GM21367 (cell line): ENCODE measurements at regions not wholly inside any gene's neighbourhood (a gene's known extent, or its start where the extent isn't known, plus 50 kb on each side); places are given as distances from the start of the nearest gene placed in this dataset.
"Not testable (repeated sequence)": the region's sequence is repeated elsewhere in the genome, so short reads cannot be mapped to it uniquely, and the experiment has no call there.

Source experiments
- ATAC-seq: cut with Tn5 transposase; IDR thresholded peaks from one replicate; pipeline ENCODE4 v1.9.1; 2021; ENCODE audit not compliant: unreplicated experiment

DNA sequence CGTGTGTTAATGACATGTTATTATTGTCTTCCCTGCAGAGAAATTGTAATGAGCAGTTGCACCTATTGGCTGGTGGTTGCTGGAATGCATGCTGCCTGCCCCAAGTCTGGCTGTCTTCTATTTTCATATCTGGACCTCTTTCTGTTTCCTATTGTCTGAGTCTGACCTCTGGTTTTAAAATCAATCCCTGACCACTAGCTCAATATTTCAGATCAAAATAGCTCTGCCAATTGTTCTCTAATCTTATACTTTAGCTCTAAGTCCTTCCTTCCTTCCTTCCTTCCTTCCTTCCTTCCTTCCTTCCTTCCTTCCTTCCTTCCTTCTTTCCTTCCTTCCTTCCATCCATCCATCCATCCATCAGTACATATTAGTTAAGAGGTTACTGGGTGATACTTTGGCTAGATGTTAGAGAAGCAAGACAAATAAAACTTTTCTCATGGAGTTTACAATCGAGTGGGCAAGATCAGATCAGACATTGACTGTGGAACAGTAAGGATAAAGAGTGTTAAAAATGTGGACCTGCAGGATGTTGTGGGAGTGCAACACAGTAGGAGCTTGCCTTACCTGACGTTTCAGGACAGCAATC, 417.1 kb downstream of the SOCS6 start:
- no peak for ATAC-seq

DNA sequence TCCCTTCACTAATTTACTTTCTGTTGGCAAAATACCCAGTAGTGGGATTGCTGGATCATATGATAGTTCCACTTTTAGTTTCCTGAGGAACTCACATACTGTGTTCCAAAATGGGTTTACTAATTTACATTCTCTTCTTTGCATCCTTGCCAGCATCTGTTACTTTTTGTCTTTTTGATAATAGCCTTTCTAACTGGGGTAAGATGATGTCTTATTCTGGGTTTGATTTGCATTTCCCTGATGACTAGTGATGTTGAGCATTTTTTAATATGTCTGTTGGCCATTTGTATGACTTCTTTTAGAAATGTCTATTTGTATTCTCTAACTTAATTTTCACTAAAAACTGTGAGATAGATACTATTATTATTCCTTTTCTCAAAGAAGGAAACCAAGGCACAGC, 411.7 kb downstream of the SOCS6 start:
- ATAC-seq = no peak

DNA sequence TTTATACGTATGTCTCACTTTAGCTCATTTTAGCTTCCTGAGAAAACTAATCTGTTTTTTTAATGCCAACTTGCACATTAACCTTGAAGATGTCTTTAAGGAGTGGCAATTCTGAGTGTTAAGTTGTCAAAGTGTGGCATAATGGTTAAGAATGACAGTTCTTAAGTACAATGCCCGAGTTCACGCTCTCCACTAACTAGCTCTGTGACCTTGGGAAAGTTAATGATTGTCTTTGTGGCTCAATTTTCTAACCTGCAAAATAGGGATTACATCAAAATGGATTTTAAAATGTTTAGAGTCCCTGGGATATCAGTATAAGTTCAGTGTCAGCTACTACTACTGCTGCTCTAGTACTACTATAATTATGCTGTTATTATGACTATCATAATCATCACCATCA, 409.7 kb downstream of the SOCS6 start:
- no peak for ATAC-seq

DNA sequence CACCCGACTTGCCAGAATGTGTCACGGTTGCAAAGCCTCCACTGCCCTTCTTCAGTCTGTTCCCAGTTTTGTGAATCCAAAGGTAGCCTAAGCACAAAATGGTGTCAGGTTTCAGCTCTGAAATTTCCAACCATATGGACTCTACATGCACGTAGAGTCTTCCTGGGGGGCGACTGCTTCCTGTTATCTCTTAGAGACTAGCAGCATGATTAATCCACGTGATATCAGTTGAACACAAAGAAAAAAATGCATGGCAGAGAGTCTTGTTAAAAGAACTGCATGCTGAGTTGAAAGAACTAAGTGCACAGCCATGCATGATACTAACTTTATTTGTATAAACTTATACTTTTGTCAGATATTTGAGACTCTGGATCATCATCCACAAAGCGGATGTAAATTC, 404.4 kb downstream of the SOCS6 start:
- ATAC-seq = no peak

DNA sequence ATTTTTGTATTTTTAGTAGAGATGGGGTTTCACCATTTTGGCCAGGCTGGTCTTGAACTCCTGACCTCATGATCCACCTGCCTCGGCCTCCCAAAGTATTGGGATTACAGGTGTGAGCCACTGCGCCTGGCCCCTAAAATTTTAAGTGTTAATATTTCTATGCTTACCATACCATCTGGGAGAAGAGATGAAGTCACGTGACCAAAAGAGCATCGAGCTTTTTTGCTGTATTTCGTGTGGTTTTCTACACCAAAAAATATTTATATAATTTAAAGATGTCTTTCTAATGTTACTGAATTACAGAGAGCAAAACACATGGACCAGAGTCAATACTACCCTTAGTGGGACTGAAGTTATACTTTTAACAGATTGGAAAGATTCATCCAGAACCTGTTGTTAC, 400.9 kb downstream of the SOCS6 start:
- ATAC-seq = not testable (repeated sequence)

DNA sequence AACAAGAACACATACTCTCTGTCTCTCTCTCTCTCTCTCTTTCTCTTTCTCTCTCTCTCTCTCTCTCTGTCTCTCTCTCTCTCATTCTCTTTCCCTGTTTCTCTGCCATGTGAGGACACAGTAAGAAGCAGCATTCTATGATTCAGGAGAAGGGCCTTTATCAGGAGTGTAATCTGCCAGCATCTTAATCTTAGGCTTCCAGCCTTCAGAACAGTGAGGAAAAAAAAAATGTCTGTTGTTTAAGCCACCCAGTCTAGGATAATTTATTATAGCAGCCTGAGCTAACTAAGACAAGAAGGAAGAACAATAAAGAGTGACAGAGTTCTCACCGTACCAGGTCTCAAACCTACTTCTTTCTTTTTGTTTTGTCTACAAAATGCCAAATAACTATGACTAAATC, 399.4 kb downstream of the SOCS6 start:
- no peak for ATAC-seq

DNA sequence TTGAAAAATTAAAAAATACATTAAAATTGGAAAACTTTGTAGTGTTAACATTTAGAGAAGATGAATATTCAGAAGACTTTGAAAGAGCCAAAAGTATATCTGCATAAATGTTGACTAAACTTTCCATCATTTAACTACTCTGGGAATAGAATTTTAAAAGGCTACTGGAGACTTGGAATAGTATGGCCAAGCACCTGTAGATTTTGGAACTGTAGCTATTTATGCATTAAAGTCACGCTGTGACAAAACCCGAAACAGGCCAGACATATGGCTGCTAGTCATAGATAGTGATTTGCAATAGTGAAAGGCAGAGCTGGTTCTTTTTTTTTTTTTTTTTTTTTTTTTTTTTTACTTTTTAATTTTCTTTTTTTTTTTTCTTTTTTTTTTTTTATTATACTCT, 396.0 kb downstream of the SOCS6 start:
- no peak for ATAC-seq

DNA sequence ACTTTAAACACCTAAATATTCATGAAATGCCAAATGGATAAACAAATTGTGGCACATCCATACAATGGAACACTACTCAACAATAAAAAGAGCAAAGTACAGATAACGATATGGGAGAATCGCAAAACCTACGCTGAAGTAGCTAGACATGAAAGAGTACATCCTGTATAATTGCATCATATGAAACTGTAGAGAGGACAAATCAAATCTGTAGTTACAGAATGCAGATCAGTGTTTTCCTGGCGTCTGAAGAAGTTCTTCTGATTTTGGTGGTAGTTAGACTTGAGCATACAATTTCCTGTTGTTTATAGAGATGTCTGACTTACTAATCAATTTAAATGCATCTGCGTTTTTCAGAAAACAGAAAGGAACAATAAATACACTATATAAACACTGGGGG, 394.4 kb downstream of the SOCS6 start:
- ATAC-seq = no peak

DNA sequence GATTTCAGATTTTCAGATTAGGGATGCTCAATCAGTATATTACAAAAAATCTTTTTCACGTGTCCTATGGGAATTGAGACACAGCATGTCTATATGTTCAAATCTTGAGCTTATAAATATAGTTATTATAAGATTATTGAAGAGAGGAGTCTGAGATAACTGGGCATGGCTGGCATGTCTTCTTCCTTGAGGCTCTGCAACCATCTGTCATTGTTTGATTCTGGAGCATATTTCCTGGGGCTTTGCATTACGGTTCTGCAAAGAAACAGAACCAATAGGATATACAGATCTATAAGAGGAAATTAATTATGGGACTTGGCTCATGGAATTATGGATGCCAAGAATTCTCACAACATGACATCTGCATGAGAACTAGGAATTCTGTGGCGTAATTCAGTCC, 386.1 kb downstream of the SOCS6 start:
- no peak for ATAC-seq

DNA sequence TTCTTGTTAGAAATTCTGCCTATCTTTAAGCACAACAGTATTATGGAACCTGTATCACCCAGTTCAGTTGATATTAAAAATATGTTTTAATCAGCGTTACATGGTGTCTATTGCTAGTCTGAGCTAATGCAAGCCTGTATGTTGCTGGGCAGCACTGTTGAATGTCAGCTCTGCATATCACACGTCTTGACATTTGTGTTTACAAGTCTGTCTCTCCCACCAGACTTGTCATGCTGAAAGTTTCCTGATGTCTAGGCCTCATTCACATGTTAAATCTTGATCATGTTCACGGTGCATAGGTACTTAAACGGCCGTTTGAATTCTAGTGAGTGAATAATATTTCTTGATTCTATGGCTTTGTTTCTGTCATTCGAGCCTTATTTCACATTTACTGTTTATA, 385.0 kb downstream of the SOCS6 start:
- ATAC-seq = no peak

DNA sequence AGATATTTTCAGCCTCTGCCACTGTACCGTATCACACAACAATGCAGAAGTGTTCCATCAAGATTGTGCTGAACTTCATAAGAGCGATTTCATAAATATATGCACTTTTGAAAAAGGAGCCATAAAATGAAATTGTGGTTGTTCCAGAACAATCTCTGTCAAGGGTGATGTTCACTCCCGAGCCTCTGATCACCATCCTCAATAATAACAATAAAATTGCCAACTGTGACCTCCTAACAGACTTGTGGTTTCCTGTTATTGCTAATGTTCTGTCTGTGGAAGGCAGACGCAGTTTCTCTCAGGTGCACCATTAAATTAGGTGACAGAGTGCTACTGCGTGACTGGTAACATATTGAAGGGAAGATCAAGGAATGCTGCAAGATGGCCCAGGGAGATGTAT, 383.7 kb downstream of the SOCS6 start:
- no peak for ATAC-seq

DNA sequence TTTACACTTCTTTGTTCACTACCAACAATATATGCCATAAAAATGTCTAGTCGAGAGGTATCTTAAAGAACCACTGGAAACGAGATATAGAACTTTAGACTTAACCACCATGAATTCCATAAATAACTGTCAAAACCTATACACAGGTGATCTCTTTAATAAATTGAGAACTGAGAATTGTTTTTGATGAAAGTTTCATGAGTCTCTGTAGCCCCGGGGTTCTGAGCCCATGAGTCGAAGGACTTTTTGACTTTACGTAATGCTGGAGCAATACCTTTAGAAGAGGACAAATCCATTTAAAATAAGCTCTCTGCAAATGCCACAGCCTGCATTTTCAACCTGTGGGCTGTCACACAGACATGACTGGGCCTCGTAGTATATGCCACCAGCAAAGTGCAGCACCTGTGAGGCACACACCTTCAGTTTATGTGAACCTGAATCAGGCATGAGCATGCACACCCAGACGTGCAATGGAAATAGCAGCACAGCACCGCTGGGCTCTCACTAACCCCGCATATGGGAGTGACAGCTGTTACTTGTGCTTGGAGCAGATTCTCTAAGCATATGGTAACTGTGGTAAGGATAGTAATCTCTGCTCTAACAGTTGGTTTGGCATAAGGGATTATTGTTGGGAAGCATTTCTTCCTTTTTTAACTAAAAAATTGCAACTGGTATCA, 383.2 kb downstream of the SOCS6 start:
- ATAC-seq = no peak

DNA sequence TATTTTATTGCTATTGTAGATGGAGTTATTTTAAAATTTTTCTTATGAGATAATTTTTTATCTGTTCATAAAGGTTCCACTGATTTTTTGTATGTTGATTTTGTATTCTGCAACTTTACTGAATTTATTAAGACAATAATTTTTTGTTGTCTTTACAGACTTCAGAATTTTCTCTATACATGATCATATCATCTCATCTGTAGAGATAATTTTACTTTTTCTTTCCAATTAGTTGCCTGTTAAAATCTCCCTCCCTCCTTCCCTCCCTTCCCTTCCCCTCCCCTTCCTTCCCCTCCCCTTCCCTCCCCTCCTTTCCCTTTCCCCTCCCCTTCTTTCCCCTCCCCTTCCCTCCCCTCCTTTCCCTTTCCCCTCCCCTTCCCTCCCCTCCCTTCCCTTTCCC, 378.1 kb downstream of the SOCS6 start:
- no peak for ATAC-seq

DNA sequence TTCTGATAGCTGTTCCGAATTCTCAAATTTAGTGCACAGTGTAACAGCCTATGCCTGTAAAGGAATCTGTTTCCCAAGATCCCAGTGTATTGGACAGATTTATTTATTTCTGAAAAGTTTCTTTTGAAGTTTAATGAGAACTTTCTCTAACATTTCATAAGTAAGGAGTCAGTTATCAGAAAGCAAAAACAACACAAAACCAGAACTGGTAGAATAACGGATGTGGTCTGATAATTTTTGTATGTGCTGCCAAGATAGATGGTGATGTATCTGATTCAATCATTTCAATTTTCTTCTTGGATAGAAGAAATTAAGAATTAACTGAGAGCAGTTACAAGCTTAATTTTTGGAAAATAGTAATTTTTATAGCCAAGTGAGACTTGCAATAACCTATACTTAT, 374.3 kb downstream of the SOCS6 start:
- ATAC-seq = no peak

DNA sequence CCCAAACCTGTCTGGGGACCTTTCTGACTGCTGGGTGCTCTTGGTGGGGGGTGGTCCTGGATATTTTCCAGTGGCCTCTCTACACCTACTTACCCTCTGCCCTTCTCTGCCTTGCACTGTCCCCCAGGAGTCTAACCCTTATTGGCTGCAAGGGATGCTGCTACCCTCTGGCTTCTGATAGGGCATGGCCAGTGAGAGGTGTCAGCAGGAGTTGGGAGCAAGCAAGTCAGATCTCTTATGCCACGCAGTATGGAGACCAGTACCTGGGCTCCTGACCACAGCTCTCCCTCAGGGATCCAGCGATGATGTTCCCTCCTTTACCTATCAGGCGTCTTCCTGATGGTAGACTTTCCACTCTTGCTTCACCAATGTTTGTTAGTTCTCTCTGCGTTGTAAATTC, 373.7 kb downstream of the SOCS6 start:
- ATAC-seq = no peak

DNA sequence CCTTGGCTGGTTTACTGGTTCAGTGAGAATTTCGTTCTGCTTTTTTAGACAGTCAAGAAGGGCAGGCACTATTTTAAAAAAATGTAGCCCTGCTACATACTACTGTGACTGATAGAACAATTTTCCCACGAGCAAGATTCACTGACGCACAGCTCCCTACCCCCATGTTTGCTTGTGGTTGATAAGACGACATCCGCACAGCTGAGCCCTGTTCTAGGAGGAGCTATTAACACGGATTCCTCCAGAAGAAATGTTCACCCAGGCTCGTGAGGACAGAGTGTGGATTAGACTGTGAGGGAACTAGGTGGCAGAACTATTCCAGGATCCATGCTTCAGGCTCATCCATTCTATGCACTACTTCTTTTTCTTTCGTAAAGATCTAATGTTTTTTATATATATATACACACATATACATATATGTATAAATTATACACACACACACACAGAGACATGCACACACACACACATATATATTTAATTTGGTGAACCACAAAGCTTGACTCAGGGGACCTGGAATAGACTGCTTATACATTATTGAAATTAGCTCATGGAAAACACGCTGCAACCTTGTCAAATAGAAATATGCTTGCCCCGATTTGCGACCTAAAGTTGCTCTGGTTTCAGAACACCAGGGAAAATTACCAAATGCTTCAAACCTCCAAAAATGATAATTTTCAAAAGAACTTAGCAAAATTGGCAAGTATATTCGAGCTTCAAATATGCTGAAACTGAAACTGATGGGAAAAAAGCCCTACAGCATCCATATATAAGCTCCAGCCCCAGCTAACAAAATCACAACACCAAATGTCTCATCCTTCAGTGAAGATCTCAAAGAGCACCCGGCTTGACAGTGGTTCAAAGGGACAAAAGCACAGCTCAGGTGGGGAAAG, 370.4 kb downstream of the SOCS6 start:
- ATAC-seq = no peak

DNA sequence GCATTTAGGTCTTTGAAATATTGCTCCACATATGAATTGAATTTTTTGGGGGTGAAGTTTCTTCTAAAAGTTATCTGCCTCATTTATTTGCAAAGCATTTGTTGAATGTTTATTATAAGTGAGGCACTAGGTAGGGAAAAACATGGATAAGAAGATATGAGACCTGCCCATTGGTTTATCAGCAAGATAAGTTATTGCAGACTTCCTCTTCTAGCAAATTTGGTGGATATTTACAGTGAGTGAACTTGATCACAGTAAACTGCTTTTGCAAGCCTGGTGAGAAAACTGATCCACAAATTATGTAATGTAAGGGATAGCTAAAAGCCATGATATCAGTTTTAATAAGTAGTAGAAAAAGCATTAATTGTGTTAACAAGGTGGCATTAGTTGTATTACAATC, 364.8 kb downstream of the SOCS6 start:
- ATAC-seq = no peak

DNA sequence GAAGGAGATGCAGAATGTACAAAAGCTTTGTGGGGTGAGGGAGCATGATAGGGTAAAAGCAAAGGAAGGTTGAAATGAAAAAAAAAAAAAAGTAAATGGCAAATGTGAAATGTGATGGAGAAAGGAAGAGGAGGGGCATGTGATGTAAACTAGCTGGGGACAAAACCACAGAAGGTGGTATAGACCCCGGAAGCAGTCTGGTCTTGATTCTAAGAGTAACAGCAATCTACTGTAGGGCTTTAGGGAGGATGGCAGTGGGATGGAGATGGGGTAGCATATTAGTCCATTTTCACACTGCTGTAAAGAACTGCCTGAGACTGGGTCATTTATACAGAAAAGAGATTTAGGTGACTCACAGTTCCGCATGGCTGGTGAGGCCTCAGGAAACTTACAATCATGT, 362.0 kb downstream of the SOCS6 start:
- ATAC-seq = no peak

DNA sequence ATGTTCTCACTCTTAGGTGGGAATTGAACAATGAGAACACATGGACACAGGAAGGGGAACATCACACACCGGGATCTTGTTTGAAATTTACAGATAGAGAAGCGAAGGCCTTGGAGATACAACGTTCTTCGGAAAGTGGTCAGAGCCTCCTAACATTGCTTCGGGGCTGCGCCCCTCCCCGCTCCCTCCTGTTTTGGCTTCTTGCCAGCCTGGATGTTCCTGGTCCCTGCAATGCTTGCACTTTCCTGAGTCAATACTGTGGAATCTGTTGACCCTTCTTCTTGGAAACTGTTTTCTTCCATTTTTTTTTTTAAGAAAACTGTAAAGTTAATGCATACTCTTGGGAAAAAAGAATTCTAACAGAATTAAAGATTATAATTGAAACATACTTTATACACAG, 360.8 kb downstream of the SOCS6 start:
- no peak for ATAC-seq

DNA sequence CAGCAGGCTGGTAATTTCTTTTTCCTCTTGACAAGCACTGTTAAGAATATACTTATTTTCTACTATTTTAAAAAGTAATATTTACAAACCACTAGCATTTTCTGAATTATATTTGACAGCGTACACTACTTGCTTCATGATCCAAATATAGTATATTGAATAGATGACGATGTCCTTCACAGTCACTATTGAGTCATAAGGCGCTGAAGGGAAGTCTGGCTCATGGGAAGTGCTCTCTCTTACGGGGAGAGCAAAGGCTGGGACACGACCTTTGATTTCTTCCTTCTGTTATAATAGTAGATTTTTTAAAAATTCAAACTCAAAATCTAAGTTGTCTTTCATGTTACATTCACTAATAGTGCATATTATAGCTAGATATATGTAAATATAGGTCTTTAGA, 357.1 kb downstream of the SOCS6 start:
- no peak for ATAC-seq

DNA sequence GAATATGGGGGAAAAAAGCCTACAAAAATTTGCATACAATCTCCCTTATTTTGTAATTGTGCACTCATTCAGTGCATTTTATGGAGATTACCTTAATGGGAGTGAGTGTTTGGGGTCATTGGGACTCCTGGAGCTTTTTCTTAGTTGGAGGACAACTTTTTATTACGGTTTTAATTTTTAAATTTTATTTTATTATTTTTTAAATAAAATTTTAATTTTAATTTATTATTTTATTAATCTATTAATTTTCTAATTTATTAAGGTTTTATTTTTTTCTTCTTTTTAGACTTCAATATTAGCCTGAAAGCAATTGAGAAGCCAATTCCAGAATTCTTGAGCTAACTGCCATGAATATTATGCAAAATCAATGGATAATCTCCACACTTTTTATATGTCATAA, 355.0 kb downstream of the SOCS6 start:
- no peak for ATAC-seq

DNA sequence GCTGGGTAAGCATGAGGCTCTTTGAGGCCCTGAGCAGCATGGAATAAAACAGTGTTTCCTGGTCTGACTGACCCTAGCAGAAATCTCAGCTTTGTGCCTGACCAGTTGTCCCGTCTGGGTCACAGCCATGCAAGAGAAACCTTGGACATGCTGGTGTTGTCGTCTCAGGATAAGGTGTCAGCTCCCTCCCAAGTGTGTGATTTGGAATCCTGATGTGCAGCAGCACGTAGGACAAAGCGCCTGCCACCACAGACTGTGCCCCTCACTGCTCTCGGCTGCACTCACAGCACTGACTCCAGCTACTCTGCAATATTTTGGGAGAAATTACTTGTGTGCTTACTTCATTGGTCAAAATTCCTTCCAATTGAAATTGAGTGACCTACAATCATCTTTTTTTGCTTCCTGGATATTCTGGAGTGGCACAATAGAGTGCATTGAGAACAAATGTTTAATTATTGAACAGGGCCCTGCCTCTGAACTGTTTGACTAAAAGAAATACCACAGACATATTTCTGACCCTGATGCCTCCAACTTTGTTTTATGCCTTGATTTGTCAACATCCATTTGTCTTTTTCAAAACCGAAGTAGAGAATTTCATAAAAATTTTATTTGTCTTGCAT, 352.4 kb downstream of the SOCS6 start:
- no peak for ATAC-seq
